DOHH2 (cell line): ENCODE measurements at regions not wholly inside any gene's neighbourhood (a gene's known extent, or its start where the extent isn't known, plus 50 kb on each side); places are given as distances from the start of the nearest gene placed in this dataset.

Source experiments
- H3F3A ChIP-seq: fragments of 200-600 bp; sonication (generic), shearing (Covaris generic); 2 replicates; pipeline ENCODE4 v1.6.0; 2016; ENCODE audit warnings: antibody characterized with exemption, mild to moderate bottlenecking; ENCODE audit not compliant: control insufficient read depth, insufficient read depth
- H3K27ac ChIP-seq: fragments of 200-600 bp; sonication (generic); 2 replicates; pipeline ENCODE4 v1.5.1; 2014; ENCODE audit warnings: low read depth, mild to moderate bottlenecking, low read length, moderate library complexity
- H3K27me3 ChIP-seq: fragments of 200-600 bp; sonication (generic); 2 replicates; pipeline ENCODE4 v1.6.1; 2014; ENCODE audit warnings: mild to moderate bottlenecking, low read length, mixed read lengths; ENCODE audit not compliant: control insufficient read depth
- H3K36me3 ChIP-seq: fragments of 200-600 bp; sonication (generic); 2 replicates; pipeline ENCODE4 v1.6.1; 2014; ENCODE audit warnings: mild to moderate bottlenecking, low read length, moderate library complexity, mixed read lengths; ENCODE audit not compliant: control insufficient read depth
- H3K4me1 ChIP-seq: fragments of 200-600 bp; sonication (generic); 2 replicates; pipeline ENCODE4 v1.6.1; 2014; ENCODE audit warnings: mild to moderate bottlenecking, low read length, mixed read lengths; ENCODE audit not compliant: control insufficient read depth
- H3K4me2 ChIP-seq: fragments of 200-600 bp; sonication (generic); 2 replicates; pipeline ENCODE4 v1.6.0; 2014; ENCODE audit warnings: mild to moderate bottlenecking, low read length, moderate library complexity
- H3K4me3 ChIP-seq: fragments of 200-600 bp; sonication (generic); 2 replicates; pipeline ENCODE4 v1.5.1; 2014; ENCODE audit warnings: mild to moderate bottlenecking, low read length, mixed read lengths
- H3K79me2 ChIP-seq: fragments of 200-600 bp; sonication (generic); 2 replicates; pipeline ENCODE4 v1.6.1; 2014; ENCODE audit warnings: mild to moderate bottlenecking, low read length, mixed read lengths; ENCODE audit not compliant: control insufficient read depth
- H3K9me2 ChIP-seq: fragments of 200-600 bp; sonication (generic); replicated peaks from 2 replicates; pipeline ENCODE4 v1.6.1; 2014; ENCODE audit warnings: mild to moderate bottlenecking, low read length, mixed read lengths; ENCODE audit not compliant: control insufficient read depth
- H3K9me3 ChIP-seq: fragments of 200-600 bp; sonication (generic); 2 replicates; pipeline ENCODE4 v1.6.1; 2014; ENCODE audit warnings: antibody characterized with exemption, low read length, mixed read lengths; ENCODE audit not compliant: control insufficient read depth, insufficient read depth
- H4K20me1 ChIP-seq: fragments of 200-600 bp; sonication (generic); 2 replicates; pipeline ENCODE4 v1.6.0; 2014; ENCODE audit warnings: low read depth, mild to moderate bottlenecking, antibody characterized with exemption, low read length, moderate library complexity; ENCODE audit not compliant: control insufficient read depth, insufficient read depth
- EZH2phosphoT487 ChIP-seq: fragments of 200-600 bp; sonication (generic); IDR thresholded peaks from 2 replicates; pipeline ENCODE4 v1.6.1; 2017; ENCODE audit warnings: borderline replicate concordance, mild to moderate bottlenecking, antibody characterized with exemption, low read length, moderate library complexity, mixed read lengths
- TF ChIP-seq, protein P1 (sequence below): fragments of 200-600 bp; sonication (generic); IDR thresholded peaks from one replicate; pipeline ENCODE4 v1.5.1; 2014; ENCODE audit warnings: antibody characterized with exemption, mild to moderate bottlenecking, low read depth, low read length; ENCODE audit not compliant: poor library complexity, severe bottlenecking

DNA sequence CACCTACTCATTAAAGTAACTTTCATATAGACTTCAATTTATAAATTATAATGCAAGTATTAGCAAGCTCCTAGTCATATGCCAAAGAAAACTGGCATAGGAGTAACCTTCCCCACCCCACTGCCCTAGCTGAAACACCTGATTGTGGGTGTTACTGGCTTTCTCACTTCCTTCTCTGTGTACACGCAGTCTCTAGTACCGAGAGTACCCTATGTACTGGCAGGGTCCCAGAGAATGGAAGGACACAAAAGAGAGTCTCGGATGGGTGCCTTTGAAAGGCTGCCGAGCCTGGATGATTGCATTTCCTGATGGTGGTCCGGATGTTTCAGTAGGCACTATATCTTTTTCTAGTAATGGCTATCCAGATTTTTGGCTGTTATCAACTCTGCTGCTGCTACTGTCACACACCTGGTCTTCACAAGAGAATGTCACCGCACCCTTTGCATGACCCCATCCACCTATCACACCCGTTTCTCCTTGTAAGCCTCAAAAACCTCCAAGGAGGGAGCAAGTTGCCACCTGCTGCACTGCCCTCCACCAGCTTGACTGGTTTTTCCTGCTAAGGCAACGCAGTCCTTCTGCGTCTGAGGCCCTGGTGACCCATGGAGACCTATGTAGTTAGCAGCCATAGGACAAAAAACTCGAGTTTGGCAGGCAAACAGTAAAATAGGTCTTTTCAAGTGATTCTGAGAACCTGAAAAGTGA, 53.8 kb upstream of the CLINT1 start:
- Histone ChIP-seq H3K4me1 (peaks cover 14% of the 10 kb centered on the region), H3F3A (no peaks in the 10 kb centered on the region), H3K4me3 (no peak overlapping the region), H3K4me2 (no peak overlapping the region), H3K27me3 (no peaks in the 10 kb centered on the region), H3K36me3 (peaks cover 3% of the 10 kb centered on the region; the same call in 1 of the 2 replicates), H3K79me2 (no peaks in the 10 kb centered on the region), H4K20me1 (no peaks in the 10 kb centered on the region), H3K27ac (no peak overlapping the region), H3K9me2 (no peaks in the 10 kb centered on the region), H3K9me3 (no peaks in the 10 kb centered on the region)
- TF ChIP-seq EZH2phosphoT487 = no peak
- TF ChIP-seq, protein P1, sequence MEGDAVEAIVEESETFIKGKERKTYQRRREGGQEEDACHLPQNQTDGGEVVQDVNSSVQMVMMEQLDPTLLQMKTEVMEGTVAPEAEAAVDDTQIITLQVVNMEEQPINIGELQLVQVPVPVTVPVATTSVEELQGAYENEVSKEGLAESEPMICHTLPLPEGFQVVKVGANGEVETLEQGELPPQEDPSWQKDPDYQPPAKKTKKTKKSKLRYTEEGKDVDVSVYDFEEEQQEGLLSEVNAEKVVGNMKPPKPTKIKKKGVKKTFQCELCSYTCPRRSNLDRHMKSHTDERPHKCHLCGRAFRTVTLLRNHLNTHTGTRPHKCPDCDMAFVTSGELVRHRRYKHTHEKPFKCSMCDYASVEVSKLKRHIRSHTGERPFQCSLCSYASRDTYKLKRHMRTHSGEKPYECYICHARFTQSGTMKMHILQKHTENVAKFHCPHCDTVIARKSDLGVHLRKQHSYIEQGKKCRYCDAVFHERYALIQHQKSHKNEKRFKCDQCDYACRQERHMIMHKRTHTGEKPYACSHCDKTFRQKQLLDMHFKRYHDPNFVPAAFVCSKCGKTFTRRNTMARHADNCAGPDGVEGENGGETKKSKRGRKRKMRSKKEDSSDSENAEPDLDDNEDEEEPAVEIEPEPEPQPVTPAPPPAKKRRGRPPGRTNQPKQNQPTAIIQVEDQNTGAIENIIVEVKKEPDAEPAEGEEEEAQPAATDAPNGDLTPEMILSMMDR = no peak

DNA sequence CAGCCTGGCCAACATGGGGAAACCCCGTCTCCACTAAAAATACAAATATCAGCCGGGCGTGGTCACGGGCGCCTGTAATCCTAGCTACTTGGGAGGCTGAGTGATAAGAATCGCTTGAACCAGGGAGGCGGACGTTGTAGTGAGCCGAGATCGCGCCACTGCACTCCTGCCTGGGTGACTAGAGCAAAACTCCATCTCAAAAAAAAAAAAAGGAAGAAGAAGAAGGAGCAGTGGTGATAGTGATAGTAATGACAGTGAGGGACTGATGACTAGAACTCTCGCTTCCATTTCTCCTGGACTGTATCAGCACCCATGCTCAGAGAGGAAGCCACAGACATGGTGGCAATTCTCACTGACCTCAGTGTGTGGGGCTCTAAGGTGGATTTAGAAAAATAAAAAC, 52.6 kb upstream of the CLINT1 start:
- no peaks in the 10 kb centered on the region for H3K9me2 ChIP-seq
- no peaks in the 10 kb centered on the region for H3F3A ChIP-seq
- peaks cover 3% of the 10 kb centered on the region; the same call in 1 of the 2 replicates for H3K36me3 ChIP-seq
- H3K4me2 ChIP-seq = no peak overlapping the region
- H3K9me3 ChIP-seq = no peaks in the 10 kb centered on the region
- H3K27ac ChIP-seq = no peak overlapping the region
- H3K4me3 ChIP-seq = no peak overlapping the region
- no peaks in the 10 kb centered on the region for H3K79me2 ChIP-seq
- TF ChIP-seq, protein P1 = no peak
- no peak for TF ChIP-seq EZH2phosphoT487
- no peaks in the 10 kb centered on the region for H4K20me1 ChIP-seq
- H3K4me1 ChIP-seq = peaks cover 8% of the 10 kb centered on the region
- H3K27me3 ChIP-seq = no peaks in the 10 kb centered on the region
